Epithelial cell of esophagus (primary cell): ENCODE measurements at regions not wholly inside any gene's neighbourhood (a gene's known extent, or its start where the extent isn't known, plus 50 kb on each side); places are given as distances from the start of the nearest gene placed in this dataset.

Experiments used
- DNase-seq: peaks from one replicate; pipeline ENCODE4 v3.0.0; 2010; ENCODE audit warnings: low read depth
- H3K4me3 ChIP-seq: 2 replicates; pipeline ENCODE4 v1.5.1; 2011; ENCODE audit warnings: mild to moderate bottlenecking, low read length, control low read depth
- CTCF ChIP-seq: IDR thresholded peaks from 2 replicates; pipeline ENCODE4 v1.5.1; 2011; ENCODE audit warnings: low read depth, mild to moderate bottlenecking, low read length, control low read depth, inconsistent platforms; ENCODE audit not compliant: insufficient read depth; ENCODE audit errors: missing control alignments

GRCh38 chr5:74306845-74307244, 333.7 kb downstream of the ENC1 start:
- no peak for TF ChIP-seq CTCF
- no peak overlapping the region for H3K4me3 ChIP-seq
- DNase-seq, result no peak

GRCh38 chr5:74304536-74304935, 336.0 kb downstream of the ENC1 start:
- no peak overlapping the region for H3K4me3 ChIP-seq
- TF ChIP-seq CTCF, result no peak
- no peak for DNase-seq

- TF ChIP-seq CTCF, result no peak
- DNase-seq, result no peak
Observed at GRCh38 chr5:74303578-74303977, 336.9 kb downstream of the ENC1 start.

GRCh38 chr5:74301576-74301975, 339.0 kb downstream of the ENC1 start:
- TF ChIP-seq CTCF, result no peak
- DNase-seq, result no peak
- no peak overlapping the region for H3K4me3 ChIP-seq

More at GRCh38 chr5:74303578-74303977, 336.9 kb downstream of the ENC1 start:
- H3K4me3 ChIP-seq, result no peak overlapping the region

- no peak for DNase-seq
- H3K4me3 ChIP-seq, result no peak overlapping the region
- TF ChIP-seq CTCF, result no peak
Observed at GRCh38 chr5:74300808-74301389, 339.6 kb downstream of the ENC1 start.

- no peak for DNase-seq
- TF ChIP-seq CTCF, result no peak
- no peak overlapping the region for H3K4me3 ChIP-seq
Observed at GRCh38 chr5:74299833-74300232, 340.7 kb downstream of the ENC1 start.

- peak; percentile 60 for DNase-seq
- no peak overlapping the region for H3K4me3 ChIP-seq
- TF ChIP-seq CTCF, result no peak
Observed at GRCh38 chr5:74296685-74297408, 343.7 kb downstream of the ENC1 start.
